SHP77 treated with DMSO at 0.1 percent for 48 hours (cell line): ENCODE measurements at regions not wholly inside any gene's neighbourhood (a gene's known extent, or its start where the extent isn't known, plus 50 kb on each side); places are given as distances from the start of the nearest gene placed in this dataset.

Experiments
- DNase-seq: peaks from one replicate; lab custom pipeline; 2025; lab: John Stamatoyannopoulos, UW

DNA sequence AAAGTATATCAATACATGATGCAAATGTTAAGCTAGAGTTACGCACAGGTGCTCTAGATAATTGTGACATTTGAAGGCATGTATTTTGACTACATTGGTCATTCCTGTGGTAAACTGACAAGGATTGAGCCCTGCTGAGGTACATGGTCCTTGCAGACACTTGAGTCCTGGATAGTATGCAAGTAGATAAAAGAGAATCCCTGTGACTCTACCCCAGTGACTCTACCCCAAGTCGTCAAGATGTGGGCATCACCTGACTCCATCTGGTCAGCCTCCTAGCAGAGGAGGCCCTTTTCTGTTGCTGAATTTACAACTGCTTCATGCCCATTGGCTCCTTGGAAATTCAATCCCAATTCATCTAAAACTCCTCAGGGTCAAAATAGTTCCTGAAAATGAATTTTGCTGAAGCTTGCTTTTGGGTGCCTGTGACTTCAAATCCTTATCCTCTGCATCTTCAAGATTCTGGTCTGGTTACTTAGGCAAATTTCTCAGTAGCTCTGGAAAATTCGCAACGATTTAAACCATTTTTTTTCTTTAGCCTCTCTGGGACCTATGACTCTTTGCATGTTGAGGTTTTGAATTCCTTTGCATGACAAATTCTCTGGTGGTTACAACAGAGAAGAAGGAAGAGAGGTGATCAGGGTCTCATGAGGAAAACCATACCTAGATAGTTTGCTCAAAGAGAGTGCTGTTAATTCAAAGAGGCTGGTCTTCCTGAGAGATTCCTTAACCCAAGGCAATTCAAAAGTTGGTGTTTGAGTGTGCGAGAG is 422.1 kb downstream of the FGF9 start:
- no peak for DNase-seq

DNA sequence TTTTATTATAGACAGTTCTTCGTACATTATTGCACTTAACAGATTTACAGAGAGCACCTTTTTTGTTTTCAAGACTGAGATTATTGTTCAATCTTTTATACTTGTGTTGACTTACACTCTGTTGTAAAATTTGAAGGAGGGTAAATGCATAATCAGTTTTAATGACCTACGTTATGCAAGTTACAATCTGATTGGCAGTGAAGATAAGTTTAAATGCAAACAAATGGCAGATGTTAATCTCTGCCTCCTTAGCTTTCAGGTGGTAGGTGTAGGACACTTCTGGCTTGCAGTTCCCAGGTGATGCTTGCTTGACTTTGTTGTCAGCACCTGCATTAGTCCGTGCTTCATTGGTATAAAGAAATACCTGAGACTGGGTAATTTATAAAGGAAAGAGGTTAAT is 424.9 kb downstream of the FGF9 start:
- DNase-seq, result no peak

GRCh38 chr13:22099585-22099984 is 428.7 kb downstream of the FGF9 start:
- DNase-seq, result no peak

DNA sequence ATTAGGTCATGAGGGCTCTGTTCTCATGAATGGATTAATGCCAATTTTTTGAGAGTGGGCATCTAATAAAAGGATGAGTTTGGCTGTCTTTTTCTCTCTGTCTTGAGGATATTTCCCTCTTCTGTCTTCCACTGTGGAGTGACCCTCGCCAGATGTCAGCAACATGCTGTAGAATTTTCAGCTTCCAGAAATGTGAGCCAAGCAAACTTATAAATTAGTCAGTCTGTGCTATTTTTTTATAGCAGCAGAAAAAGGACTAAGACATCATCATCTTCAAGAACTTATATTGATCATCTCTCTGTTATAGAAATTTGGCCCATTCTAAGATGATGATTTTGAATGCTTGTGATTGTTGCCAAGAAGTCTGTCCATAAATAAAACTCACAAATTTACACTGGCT is 431.4 kb downstream of the FGF9 start:
- no peak for DNase-seq

DNA sequence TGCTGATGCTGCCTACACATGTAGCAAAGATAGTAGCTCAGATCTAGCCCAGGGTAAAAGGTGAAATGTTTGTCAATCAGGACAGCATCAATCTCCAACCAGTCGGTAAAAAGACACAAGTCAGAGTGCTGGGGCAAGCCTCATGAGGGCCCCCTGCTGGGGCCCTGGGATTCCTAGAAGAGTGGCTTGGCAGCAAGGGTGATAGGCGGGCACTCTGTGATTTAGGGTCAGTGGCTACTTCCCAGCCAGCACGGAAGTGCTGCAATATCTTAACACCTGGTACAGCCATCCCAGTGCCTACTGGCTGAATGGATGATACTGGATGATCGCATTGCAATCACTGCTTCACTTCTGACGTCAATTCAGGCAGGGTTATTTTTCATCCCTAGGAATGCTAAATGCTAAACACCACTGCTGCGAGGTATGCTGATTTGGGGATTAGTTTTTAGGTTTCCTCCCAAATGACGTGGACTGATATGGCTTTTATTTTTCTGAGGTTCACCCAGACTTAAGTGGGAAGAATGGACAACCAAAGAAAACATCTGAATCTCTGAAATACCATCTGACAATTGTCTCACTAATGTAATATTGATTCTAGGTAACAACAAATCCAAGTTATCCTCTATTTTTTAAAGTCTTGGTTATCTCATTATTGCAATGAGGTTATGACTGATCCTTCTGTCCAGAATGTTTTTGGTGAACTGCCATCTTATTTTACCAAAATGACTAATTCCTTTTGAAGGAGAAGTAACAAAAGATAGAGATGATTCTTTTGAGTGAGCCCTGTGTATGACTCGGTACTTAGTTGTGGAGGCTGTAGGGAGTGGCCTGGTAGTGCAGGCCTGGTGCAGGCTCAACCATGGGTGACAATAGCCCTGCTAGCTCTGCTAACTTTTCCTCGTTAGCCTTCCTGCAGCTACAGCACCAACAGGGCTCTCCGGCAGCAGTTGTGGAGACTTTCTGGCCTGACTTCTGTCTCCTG is 432.5 kb downstream of the FGF9 start:
- no peak for DNase-seq

GRCh38 chr13:22106058-22106457 is 435.2 kb downstream of the FGF9 start:
- DNase-seq, result no peak

DNA sequence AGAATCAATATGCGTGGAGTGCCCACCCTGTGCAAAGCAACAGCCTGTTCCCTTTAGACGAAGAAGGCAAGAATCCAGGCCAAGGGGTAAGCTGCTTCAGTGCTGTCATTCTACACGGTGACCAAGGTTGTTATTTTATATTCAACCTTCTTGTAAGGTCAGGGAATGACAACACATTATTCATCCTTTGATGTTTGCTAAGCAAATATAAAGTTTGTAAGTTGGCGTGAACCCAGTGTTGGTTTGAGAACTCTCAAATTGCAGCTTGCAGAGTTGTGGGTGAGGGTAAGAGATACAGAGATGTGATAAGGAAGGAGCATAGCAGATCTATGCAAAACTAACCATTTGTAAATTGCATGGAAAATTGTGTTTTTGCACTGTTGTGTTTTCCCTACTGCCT is 436.7 kb downstream of the FGF9 start:
- DNase-seq, result no peak

- DNase-seq, result no peak
Measured at GRCh38 chr13:22108283-22108942, 437.5 kb downstream of the FGF9 start.

- no peak for DNase-seq
Measured at GRCh38 chr13:22108979-22109378, 438.1 kb downstream of the FGF9 start.

- no peak for DNase-seq
Measured at GRCh38 chr13:22110368-22110767, 439.5 kb downstream of the FGF9 start.

DNA sequence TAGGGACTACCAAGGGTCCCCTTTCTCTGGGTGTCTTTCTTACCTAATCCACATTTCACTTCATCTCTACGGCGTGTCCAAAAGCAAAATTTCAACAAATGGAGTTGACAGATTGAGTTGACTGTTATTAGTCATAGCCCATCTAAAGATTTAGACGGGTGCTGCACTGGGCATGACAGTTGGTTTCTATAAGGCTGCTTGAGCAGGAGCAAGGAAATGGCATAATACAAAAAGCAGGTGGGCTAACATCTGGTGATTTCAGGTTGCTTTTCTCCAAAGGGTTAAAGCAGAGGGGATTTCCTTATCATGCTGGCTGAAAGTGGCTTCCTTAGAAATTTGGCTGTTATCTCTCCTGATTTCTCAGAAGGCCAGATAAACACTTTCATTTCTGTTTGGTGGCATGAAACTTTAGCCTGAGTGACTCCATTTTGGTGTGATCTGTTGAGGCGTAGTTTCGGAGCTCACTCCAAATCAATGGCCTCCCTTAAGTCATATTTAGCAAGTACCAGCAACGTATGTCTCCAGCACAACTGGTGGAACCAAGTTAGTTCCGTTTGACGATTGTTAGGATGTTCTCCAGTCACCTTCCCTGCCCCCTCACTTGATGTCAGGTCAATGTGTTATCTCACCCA is 440.4 kb downstream of the FGF9 start:
- DNase-seq, result no peak

GRCh38 chr13:22111961-22112360 is 441.1 kb downstream of the FGF9 start:
- DNase-seq, result no peak

- no peak for DNase-seq
Measured at GRCh38 chr13:22112956-22113745, 442.3 kb downstream of the FGF9 start.

DNA sequence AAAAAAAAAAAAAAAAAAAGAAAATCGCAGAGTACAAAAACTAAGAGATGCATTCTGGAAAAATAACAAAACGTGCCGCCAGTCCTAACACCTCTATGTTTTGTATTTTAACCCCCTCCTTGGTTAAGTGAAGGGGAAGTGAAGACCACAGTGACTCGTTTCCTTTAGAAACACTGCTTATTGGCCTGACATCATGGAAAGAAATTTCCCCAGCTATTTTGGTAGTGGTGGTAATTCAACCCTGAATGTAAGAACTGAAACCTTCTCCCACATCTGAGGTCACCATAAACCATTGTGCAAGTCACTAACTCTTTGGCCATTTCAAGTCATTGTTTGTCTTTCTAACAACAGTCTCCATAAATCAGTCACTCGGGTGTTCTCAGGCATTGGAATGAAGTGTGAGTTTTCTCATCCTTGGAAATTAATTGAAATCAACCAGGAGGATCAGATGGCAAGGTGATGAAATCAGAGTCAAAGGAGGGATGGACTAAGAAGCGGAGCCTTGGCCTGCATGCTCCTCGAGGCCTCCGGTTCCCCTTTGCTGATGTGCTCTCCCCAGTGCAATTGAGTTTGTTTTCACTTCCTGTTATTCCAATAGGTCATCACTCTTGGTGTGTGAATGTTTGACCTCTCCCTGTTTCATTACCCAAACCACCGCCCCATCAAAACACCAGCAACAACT is 443.9 kb downstream of the FGF9 start:
- DNase-seq, result no peak

GRCh38 chr13:22118158-22118557 is 447.3 kb downstream of the FGF9 start:
- DNase-seq, result no peak

GRCh38 chr13:22120646-22121045 is 449.8 kb downstream of the FGF9 start:
- DNase-seq, result no peak

DNA sequence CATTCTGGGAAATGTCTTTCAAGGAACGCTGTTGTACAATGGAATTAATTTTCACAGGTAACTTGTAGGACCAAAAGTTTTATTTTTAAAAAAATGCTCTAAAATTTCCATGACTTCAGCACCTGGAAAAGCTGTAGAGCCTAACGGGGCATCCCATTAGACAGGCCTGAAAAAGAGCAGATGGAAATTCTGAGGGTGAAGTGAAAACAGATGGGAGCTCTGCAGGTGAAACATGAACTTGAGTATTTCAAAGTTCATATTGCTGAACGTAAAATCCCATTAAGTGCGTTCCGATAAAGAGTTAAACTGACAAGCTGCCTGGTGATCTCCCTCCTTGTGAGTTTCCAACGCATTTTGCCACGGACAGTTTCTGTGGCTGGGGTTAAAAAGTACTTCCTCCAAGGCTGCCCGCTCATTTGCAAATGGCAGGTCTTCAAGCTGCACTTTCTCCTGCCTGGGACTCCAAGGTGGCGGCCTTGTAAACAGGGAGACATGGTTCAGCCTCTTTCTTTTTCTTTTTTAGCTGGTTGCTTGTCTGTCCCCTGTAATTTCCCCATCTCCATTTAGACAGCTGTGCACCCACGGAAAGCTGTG is 450.4 kb downstream of the FGF9 start:
- no peak for DNase-seq

- no peak for DNase-seq
Measured at GRCh38 chr13:22126433-22127021, 455.7 kb downstream of the FGF9 start.

DNA sequence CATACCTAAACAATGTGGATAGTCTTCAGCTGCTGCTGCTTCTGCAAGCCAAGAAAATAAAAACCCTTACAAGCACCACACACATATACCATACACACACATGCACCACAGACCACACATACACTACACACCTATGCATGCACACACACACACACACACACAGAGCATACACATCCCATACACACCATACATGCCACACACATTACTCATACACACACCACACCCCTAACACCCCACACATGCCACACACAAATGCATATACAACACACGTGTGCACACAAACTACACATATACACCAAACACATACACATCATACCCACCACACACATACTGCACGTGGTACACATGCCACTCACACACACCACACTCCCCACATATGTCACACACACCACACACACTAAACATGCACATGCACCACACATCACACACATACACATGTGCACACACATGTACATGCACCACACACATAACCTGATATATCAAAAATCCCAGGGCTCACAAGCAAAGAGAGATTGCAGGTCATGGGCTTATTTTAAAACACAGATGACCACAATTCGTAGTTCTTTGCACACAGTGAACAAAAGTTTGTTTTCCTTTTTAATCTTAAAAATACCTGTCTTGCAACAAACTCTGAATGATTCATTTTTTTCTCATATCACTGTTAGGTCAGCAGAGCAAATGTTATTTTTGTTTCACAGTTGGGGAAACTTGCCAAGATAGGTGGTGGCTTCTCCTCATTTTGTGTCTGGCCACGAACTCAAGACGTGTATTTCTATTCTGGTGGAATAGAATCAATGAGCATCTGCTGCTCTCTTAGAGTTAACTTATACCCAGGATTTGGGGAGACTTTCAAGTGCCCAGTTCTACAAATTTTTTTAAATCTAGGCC is 456.6 kb downstream of the FGF9 start:
- no peak for DNase-seq
